Keratinocyte (primary cell): ENCODE measurements at regions not wholly inside any gene's neighbourhood (a gene's known extent, or its start where the extent isn't known, plus 50 kb on each side); places are given as distances from the start of the nearest gene placed in this dataset.

Source experiments
- DNase-seq: peaks from one replicate; pipeline ENCODE4 v3.0.0-alpha.2; 2011; ENCODE audit warnings: low read depth, missing footprints, low spot score
- FAIRE-seq: peaks from 2 replicates; lab custom pipeline; 2011; peaks lifted over from hg19 to GRCh38; lab: Jason Lieb, UNC
- H2AFZ ChIP-seq: 2 replicates; pipeline ENCODE4 v1.6.0; 2012; ENCODE audit warnings: low read length, control low read depth, inconsistent platforms; ENCODE audit not compliant: control insufficient read depth
- H3K27ac ChIP-seq: 2 replicates; pipeline ENCODE4 v1.5.1; 2011; ENCODE audit warnings: low read length; ENCODE audit not compliant: control insufficient read depth, insufficient read depth
- H3K27me3 ChIP-seq: 3 replicates; pipeline ENCODE4 v1.6.0; 2011; ENCODE audit warnings: low read length; ENCODE audit not compliant: control insufficient read depth, insufficient read depth; ENCODE audit errors: extremely low read depth
- H3K36me3 ChIP-seq, 2 experiments: 2 replicates in 1 of 2; 3 replicates in 1 of 2; pipeline ENCODE4 v1.5.1; 2011; ENCODE audit warnings: low read length in 2 of 2, mild to moderate bottlenecking in 1 of 2; ENCODE audit not compliant: control insufficient read depth in 2 of 2, insufficient read depth in 2 of 2; ENCODE audit errors: extremely low read depth in 1 of 2
- H3K4me1 ChIP-seq: 3 replicates; pipeline ENCODE4 v1.5.1; 2011; ENCODE audit warnings: low read length; ENCODE audit not compliant: control insufficient read depth, insufficient read depth; ENCODE audit errors: extremely low read depth
- H3K4me2 ChIP-seq: 3 replicates; pipeline ENCODE4 v1.6.0; 2011; ENCODE audit warnings: low read depth, low read length; ENCODE audit not compliant: control insufficient read depth, insufficient read depth; ENCODE audit errors: extremely low read depth
- H3K4me3 ChIP-seq, 3 experiments: fragments of 200-600 bp in 1 of 3; sonication (generic) in 1 of 3; 2 replicates in 2 of 3; 3 replicates in 1 of 3; pipeline ENCODE4 v1.5.1; 2011 to 2016; ENCODE audit warnings: low read length in 3 of 3, mild to moderate bottlenecking in 3 of 3, control low read depth in 2 of 3, inconsistent platforms in 1 of 3, low read depth in 1 of 3, mixed read lengths in 1 of 3, mixed run types in 1 of 3, moderate library complexity in 1 of 3; ENCODE audit not compliant: control insufficient read depth in 2 of 3, insufficient read depth in 2 of 3; ENCODE audit errors: extremely low read depth in 1 of 3
- H3K79me2 ChIP-seq: 2 replicates; pipeline ENCODE4 v1.6.0; 2012; ENCODE audit warnings: low read length; ENCODE audit not compliant: control insufficient read depth, insufficient read depth
- H3K9ac ChIP-seq: 3 replicates; pipeline ENCODE4 v1.6.0; 2011; ENCODE audit warnings: low read length; ENCODE audit not compliant: control insufficient read depth, insufficient read depth; ENCODE audit errors: extremely low read depth
- H3K9me1 ChIP-seq: 3 replicates; pipeline ENCODE4 v1.6.0; 2011; ENCODE audit warnings: low read length; ENCODE audit not compliant: control insufficient read depth, insufficient read depth; ENCODE audit errors: extremely low read depth
- H3K9me3 ChIP-seq: 2 replicates; pipeline ENCODE4 v1.5.1; 2012; ENCODE audit warnings: low read depth, low read length; ENCODE audit not compliant: control insufficient read depth
- H4K20me1 ChIP-seq: 3 replicates; pipeline ENCODE4 v1.6.0; 2011; ENCODE audit warnings: low read length; ENCODE audit not compliant: control insufficient read depth, insufficient read depth; ENCODE audit errors: extremely low read depth
- CTCF ChIP-seq, 3 experiments: IDR thresholded peaks in 1 of 3; conservative IDR thresholded peaks in 1 of 3; optimal IDR thresholded peaks in 1 of 3; 2 replicates in 2 of 3; 3 replicates in 1 of 3; pipeline versions ENCODE3 to v1.5.1; 2011; ENCODE audit warnings: low read length in 3 of 3, mild to moderate bottlenecking in 3 of 3, moderate library complexity in 2 of 3, control low read depth in 1 of 3, inconsistent platforms in 1 of 3; ENCODE audit not compliant: insufficient read depth in 2 of 3; ENCODE audit errors: extremely low read depth in 1 of 3
- EZH2 ChIP-seq: IDR thresholded peaks from one replicate; pipeline ENCODE4 v1.6.1; 2012; ENCODE audit warnings: inconsistent platforms, mild to moderate bottlenecking, low read length, moderate library complexity
- dilution Hi-C: fragments of 300-500 bp; cut with MboI; formaldehyde crosslinking; loops from one replicate; pipeline ENCODE4 v1.7.0; 2020; ENCODE audit warnings: low sequenced_read_pairs; ENCODE audit not compliant: extremely low pct_ligation_motif_present

- Histone ChIP-seq H3K9me3 (no peaks in the 10 kb centered on the region), H3K4me1 (no peaks in the 10 kb centered on the region), H2AFZ (no peak overlapping the region), H3K79me2 (no peaks in the 10 kb centered on the region), H3K36me3 (no peaks in the 10 kb centered on the region), H3K9me1 (no peaks in the 10 kb centered on the region), H3K4me3 (no peak overlapping the region), H3K9ac (no peak overlapping the region), H3K27me3 (no peaks in the 10 kb centered on the region), H4K20me1 (no peaks in the 10 kb centered on the region), H3K4me2 (no peak overlapping the region), H3K27ac (no peak overlapping the region)
- TF ChIP-seq CTCF (optimal IDR thresholded peaks at IDR 0.05 in 1 of 3, IDR thresholded peaks at IDR 0.05 in 1 of 3, conservative IDR thresholded peaks at IDR 0.05 in 1 of 3; ENCODE audit: extremely low read depth in 1 of 3, insufficient read depth in 2 of 3, low read length in 3 of 3) (no peak), EZH2 (no peak)
- dilution Hi-C loops: no loop called here
- FAIRE-seq (no peak), DNase-seq (no peak)
Measured at GRCh38 chr14:38618514-38618913, 362.6 kb upstream of the CLEC14A start.

- H3K4me2 ChIP-seq: no peak overlapping the region
- dilution Hi-C loops: no loop called here
- no peak overlapping the region for H3K27ac ChIP-seq
- H3K4me3 ChIP-seq: no peak overlapping the region
- no peak for TF ChIP-seq EZH2
- no peak for TF ChIP-seq CTCF (optimal IDR thresholded peaks at IDR 0.05 in 1 of 3, IDR thresholded peaks at IDR 0.05 in 1 of 3, conservative IDR thresholded peaks at IDR 0.05 in 1 of 3; ENCODE audit: extremely low read depth in 1 of 3, insufficient read depth in 2 of 3, low read length in 3 of 3)
- no peak overlapping the region for H3K9ac ChIP-seq
- DNase-seq (no peak), FAIRE-seq (no peak)
- H3K36me3 ChIP-seq: no peaks in the 10 kb centered on the region
- no peaks in the 10 kb centered on the region for H4K20me1 ChIP-seq
- H2AFZ ChIP-seq: no peak overlapping the region
- no peaks in the 10 kb centered on the region for H3K9me3 ChIP-seq
- no peaks in the 10 kb centered on the region for H3K9me1 ChIP-seq
- no peaks in the 10 kb centered on the region for H3K4me1 ChIP-seq
- no peaks in the 10 kb centered on the region for H3K27me3 ChIP-seq
- H3K79me2 ChIP-seq: no peaks in the 10 kb centered on the region
Measured at GRCh38 chr14:38616959-38617358, 361.1 kb upstream of the CLEC14A start.
